Stimulated activated naive CD8-positive, alpha-beta T cell treated with anti-CD3 and anti-CD28 coated beads, Interleukin-15, amount 100 ng/mL, for 72 hours (primary cell): ENCODE measurements at regions not wholly inside any gene's neighbourhood (a gene's known extent, or its start where the extent isn't known, plus 50 kb on each side); places are given as distances from the start of the nearest gene placed in this dataset.

Experiments used
- ATAC-seq: fragments of 150-1000 bp; cut with Tn5 transposase; 2 replicates; pipeline ENCODE4 v1.10.0; 2021; ENCODE audit warnings: mild to moderate bottlenecking, moderate library complexity
- DNase-seq, 2 donors: peaks; one replicate each; pipeline ENCODE4 v3.0.0; 2021 to 2022
- H3K27ac Mint-ChIP-seq, 2 donors: one replicate each; pipeline ENCODE4 v1.8.0; 2022; ENCODE audit warnings: mild to moderate bottlenecking in 2 of 2, mixed read lengths in 2 of 2, moderate library complexity in 2 of 2
- H3K27me3 Mint-ChIP-seq: one replicate; pipeline ENCODE4 v1.8.0; 2022; ENCODE audit warnings: mixed read lengths
- H3K4me1 Mint-ChIP-seq: one replicate; pipeline ENCODE4 v1.8.0; 2022; ENCODE audit warnings: mild to moderate bottlenecking, mixed read lengths
- H3K4me3 Mint-ChIP-seq, 2 donors: one replicate each; pipeline ENCODE4 v1.8.0; 2022; ENCODE audit warnings: mild to moderate bottlenecking in 2 of 2, mixed read lengths in 2 of 2, moderate library complexity in 1 of 2
- H3K9me3 Mint-ChIP-seq, 2 donors: one replicate each; pipeline ENCODE4 v1.8.0; 2022; ENCODE audit warnings: mixed read lengths in 2 of 2

GRCh38 chr5:124692950-124693349, 53.5 kb downstream of the ZNF608 start:
- no peak overlapping the region for H3K4me3 Mint-ChIP-seq
- no peaks in the 10 kb centered on the region for H3K9me3 Mint-ChIP-seq
- DNase-seq (no peak), ATAC-seq (no peak)
- peaks cover under 1% of the 10 kb centered on the region for H3K27me3 Mint-ChIP-seq
- H3K27ac Mint-ChIP-seq: no peak overlapping the region
- H3K4me1 Mint-ChIP-seq: no peaks in the 10 kb centered on the region

- H3K9me3 Mint-ChIP-seq: no peaks in the 10 kb centered on the region
- no peaks in the 10 kb centered on the region for H3K4me1 Mint-ChIP-seq
- no peak for ATAC-seq
- peaks cover 7% of the 10 kb centered on the region for H3K27me3 Mint-ChIP-seq
- H3K27ac Mint-ChIP-seq: no peak overlapping the region
- no peak for DNase-seq
- no peak overlapping the region for H3K4me3 Mint-ChIP-seq
These were observed 54.1 kb downstream of the ZNF608 start for GRCh38 chr5:124692324-124692723.

DNA sequence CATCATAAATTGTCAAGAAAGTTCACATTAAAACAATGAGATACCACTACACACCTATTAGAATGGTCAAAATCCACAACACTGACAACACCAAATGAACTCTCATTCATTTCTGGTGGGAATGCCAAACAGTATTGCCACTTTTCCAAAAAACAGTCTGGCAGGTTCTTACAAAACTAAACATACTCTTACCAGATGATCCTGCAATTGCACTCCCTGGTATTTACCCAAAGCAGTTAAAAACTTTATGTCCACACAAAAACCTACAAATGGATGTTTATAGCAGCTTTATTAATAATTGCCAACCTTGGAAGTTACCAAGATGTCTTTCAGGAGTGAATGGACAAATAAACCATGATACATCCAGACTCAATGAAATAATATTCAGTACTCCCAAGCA, 56.8 kb downstream of the ZNF608 start:
- DNase-seq (no peak), ATAC-seq (no peak)
- H3K4me3 Mint-ChIP-seq: no peak overlapping the region
- peaks cover 8% of the 10 kb centered on the region for H3K27me3 Mint-ChIP-seq
- H3K27ac Mint-ChIP-seq: no peak overlapping the region
- no peaks in the 10 kb centered on the region for H3K4me1 Mint-ChIP-seq
- no peaks in the 10 kb centered on the region for H3K9me3 Mint-ChIP-seq

- no peak overlapping the region for H3K4me3 Mint-ChIP-seq
- H3K27me3 Mint-ChIP-seq: peaks cover 8% of the 10 kb centered on the region
- H3K27ac Mint-ChIP-seq: no peak overlapping the region
- no peaks in the 10 kb centered on the region for H3K4me1 Mint-ChIP-seq
- DNase-seq: no peak
- no peak for ATAC-seq
- no peaks in the 10 kb centered on the region for H3K9me3 Mint-ChIP-seq
These were observed 60.0 kb downstream of the ZNF608 start for GRCh38 chr5:124686239-124687004.

DNA sequence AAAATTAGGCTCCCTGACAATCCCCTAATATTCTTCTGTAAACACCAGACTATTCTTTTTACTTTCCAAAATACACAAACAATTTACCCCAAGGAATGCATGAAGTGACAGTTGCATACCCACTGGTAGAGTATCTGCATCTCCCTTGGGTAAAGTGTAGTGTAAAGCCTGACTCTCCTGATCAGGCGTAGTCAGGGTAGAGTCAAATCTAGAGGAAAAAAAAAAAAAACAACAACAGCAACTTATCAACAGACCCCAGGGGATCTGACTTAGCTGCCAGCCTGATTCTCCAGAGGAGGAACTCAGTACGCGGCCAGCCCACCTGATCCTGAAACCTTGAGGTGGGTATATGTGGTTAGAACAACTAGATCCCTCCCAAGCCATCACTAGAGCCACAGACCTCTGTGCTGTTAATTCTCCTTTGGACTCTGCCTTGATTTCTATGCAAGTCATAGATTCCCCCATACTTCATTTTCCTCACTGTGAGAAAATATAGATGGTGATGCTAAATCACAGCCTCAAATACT, 61.0 kb downstream of the ZNF608 start:
- DNase-seq (no peak), ATAC-seq (no peak)
- Mint-ChIP-seq H3K4me1 (no peaks in the 10 kb centered on the region), H3K27me3 (peaks cover 16% of the 10 kb centered on the region), H3K9me3 (no peaks in the 10 kb centered on the region), H3K27ac (no peak overlapping the region), H3K4me3 (no peak overlapping the region)

GRCh38 chr5:124683917-124684555, 62.4 kb downstream of the ZNF608 start:
- H3K4me3 Mint-ChIP-seq: no peak overlapping the region
- H3K9me3 Mint-ChIP-seq: no peaks in the 10 kb centered on the region
- no peak overlapping the region for H3K27ac Mint-ChIP-seq
- H3K27me3 Mint-ChIP-seq: peaks cover 21% of the 10 kb centered on the region
- ATAC-seq (no peak), DNase-seq (no peak)
- no peaks in the 10 kb centered on the region for H3K4me1 Mint-ChIP-seq

DNA sequence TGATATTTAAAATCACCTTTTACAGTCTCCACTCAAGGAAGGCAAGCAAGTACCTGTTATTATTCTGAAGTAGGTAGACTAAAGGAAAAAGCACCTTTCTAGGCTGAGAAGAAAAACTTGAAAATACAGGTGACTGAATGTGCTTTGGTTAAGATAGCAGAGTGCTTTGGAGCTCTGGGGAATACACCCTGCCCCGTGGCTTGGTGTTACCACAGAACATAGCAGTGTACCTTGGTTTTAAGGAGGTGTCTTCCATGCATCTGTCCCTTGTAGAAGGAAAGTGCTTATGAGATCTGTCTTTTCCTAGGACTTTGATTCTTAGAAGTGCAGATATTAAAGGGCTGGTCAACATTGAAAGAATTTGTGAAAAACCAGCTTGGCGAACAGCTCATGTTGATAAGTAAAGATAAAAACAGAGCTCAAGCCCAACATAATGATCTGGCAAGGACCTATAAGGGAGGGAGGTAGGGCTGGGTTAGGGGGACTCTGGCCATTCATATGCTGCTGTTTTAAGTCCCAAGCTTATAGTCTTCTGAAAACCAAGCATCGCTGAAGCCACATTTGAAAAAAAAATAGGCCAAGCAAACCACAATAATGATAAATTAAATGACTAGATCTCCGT, 66.8 kb downstream of the ZNF608 start:
- DNase-seq (no peak), ATAC-seq (no peak)
- H3K9me3 Mint-ChIP-seq: no peaks in the 10 kb centered on the region
- peaks cover 15% of the 10 kb centered on the region for H3K27me3 Mint-ChIP-seq
- H3K4me3 Mint-ChIP-seq: no peak overlapping the region
- H3K27ac Mint-ChIP-seq: no peak overlapping the region
- H3K4me1 Mint-ChIP-seq: no peaks in the 10 kb centered on the region

DNA sequence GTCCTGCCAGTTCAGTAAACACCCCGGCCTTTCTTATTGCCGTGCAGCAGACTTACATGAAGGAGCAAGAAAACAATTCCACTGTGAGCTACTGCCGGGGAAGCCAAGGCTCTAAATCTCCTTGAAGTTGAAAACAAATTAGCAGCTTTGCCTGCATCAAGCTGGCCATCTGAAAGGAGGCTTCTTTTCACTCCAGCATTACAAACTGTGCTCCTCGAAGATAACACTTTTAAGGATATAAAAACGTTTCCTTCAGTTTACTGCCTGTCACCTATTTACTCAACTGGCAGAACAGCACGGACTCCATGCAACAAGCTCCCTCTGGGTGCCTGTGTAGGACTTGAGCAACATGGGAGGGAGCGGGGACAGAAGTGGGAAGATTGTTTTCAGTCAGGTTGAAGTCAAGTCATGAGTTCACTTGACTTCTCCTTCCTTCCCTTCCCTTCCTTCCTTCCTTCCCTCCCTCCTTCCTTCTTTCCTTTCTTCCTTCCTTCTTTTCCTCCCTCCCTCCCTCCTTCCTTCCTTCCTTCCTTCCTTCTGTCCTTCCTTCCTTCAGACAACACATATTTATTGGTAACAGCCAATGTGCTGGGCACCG, 67.4 kb downstream of the ZNF608 start:
- Mint-ChIP-seq H3K4me1 (no peaks in the 10 kb centered on the region), H3K4me3 (no peak overlapping the region), H3K9me3 (no peaks in the 10 kb centered on the region), H3K27me3 (peaks cover 15% of the 10 kb centered on the region), H3K27ac (no peak overlapping the region)
- DNase-seq (no peak), ATAC-seq (no peak)

DNA sequence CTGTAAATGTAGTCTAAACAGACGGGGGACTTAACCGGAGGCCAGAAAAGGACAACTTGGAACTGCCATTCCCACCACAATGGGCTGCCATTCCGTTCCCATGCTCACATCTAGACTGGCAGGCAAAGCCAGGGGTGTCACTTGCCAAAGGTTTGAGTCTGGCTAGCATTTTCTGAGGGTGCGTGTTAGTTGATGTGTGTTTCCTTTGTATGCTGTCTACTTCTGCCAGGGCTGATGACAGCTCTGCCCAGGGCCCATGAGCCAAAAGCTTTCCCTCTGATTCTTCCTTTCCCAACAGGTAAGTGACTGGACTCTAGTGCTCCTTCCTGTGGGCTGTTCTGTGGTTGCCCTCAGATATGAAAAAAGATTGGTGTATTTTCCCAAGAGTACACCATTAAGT, 68.0 kb downstream of the ZNF608 start:
- Mint-ChIP-seq H3K9me3 (no peaks in the 10 kb centered on the region), H3K27me3 (peaks cover 15% of the 10 kb centered on the region), H3K4me3 (no peak overlapping the region), H3K4me1 (no peaks in the 10 kb centered on the region), H3K27ac (no peak overlapping the region)
- ATAC-seq (no peak), DNase-seq (no peak)

- H3K27ac Mint-ChIP-seq: no peak overlapping the region
- no peaks in the 10 kb centered on the region for H3K4me1 Mint-ChIP-seq
- no peak for DNase-seq
- H3K4me3 Mint-ChIP-seq: no peak overlapping the region
- H3K9me3 Mint-ChIP-seq: no peaks in the 10 kb centered on the region
- ATAC-seq: no peak
- H3K27me3 Mint-ChIP-seq: peaks cover 15% of the 10 kb centered on the region
These were observed 68.8 kb downstream of the ZNF608 start for GRCh38 chr5:124677374-124678351.

DNA sequence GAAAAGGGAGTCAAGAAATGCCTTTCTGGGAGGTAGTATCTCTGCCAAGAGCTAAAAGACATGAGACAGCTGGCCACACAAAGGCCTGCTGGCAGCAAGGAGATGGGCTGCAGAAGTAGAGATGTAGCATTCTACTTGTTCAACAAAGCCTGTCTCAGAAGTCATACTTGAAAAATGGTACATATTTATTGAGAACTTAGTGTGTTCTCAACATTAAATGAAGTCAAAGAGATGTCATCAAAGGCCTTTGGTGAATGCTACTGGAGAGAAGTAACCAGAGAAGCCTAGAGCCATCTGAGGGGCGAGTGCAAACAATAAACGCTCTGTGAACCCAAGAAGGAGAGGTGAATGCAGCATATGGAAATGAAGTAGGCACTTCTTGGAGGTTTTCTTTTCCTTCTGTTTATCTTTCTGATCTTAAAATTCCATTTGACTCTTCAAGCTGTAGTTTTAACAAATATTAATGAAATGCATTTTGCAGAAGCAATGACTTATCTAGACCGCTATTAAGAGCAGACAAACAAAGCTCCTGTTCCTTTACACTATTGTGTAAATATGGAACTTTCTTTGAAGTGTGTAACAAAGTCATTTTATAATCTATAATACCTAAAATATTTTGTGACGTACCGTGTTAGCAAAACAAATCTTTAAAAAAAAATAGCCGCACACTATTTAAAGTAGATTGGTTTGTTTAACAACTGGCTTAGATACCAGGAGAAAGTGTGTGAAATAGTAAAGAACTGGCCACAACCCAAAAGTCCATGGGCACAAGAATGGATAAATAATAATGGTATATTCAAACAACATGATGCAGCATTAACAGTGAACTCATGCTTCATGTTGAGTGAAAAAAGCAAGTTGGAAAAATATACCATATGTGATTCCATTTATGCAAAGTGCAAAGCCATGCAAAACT, 70.2 kb downstream of the ZNF608 start:
- Mint-ChIP-seq H3K4me3 (no peak overlapping the region), H3K27ac (no peak overlapping the region), H3K27me3 (peaks cover 14% of the 10 kb centered on the region), H3K9me3 (no peaks in the 10 kb centered on the region), H3K4me1 (no peaks in the 10 kb centered on the region)
- DNase-seq (no peak), ATAC-seq (no peak)

- Mint-ChIP-seq H3K4me3 (no peak overlapping the region), H3K9me3 (no peaks in the 10 kb centered on the region), H3K27ac (no peak overlapping the region), H3K4me1 (no peaks in the 10 kb centered on the region), H3K27me3 (peaks cover 7% of the 10 kb centered on the region)
- DNase-seq (no peak), ATAC-seq (no peak)
These were observed 75.2 kb downstream of the ZNF608 start for GRCh38 chr5:124671193-124671592.

DNA sequence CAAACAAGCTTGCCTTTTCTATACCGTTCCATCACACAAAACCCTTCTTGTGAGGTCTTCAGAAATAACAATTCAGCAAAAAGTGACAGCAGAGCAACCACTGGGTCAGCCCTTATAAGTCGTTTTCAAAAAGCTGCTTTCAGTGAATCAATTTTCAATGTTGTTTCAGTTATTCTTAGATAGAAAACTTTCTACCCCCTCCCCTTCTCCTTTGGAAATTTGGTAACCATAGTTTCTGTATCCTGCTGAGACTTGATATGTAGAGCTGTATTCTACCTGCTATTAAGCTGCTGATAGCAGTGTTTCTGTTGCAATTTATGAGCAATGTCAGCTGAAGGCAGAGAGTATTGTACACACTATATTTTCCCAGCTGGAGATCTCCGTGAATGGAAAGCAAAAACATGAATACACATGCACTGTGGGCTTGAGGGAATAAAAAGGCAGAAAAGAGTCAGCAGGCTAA, 75.7 kb downstream of the ZNF608 start:
- H3K27ac Mint-ChIP-seq: no peak overlapping the region
- DNase-seq (no peak), ATAC-seq (no peak)
- peaks cover 7% of the 10 kb centered on the region for H3K27me3 Mint-ChIP-seq
- H3K9me3 Mint-ChIP-seq: no peaks in the 10 kb centered on the region
- H3K4me3 Mint-ChIP-seq: no peak overlapping the region
- H3K4me1 Mint-ChIP-seq: no peaks in the 10 kb centered on the region
